SJCRH30 (cell line): ENCODE measurements at regions not wholly inside any gene's neighbourhood (a gene's known extent, or its start where the extent isn't known, plus 50 kb on each side); places are given as distances from the start of the nearest gene placed in this dataset.

Experiments
- DNase-seq, 2 experiments: peaks; one replicate each; pipeline ENCODE4 v3.0.0-alpha.2; 2015 to 2020
- H3K27ac ChIP-seq: fragments of 250-450 bp; sonication (Bioruptor Pico); 2 replicates; pipeline ENCODE4 v1.5.1; 2020; ENCODE audit warnings: mild to moderate bottlenecking, moderate library complexity
- H3K27me3 ChIP-seq: fragments of 250-450 bp; sonication (Bioruptor Pico); 2 replicates; pipeline ENCODE4 v1.5.1; 2020; ENCODE audit warnings: mild to moderate bottlenecking, moderate library complexity
- H3K36me3 ChIP-seq: fragments of 250-450 bp; sonication (Bioruptor Pico); 2 replicates; pipeline ENCODE4 v1.5.1; 2020; ENCODE audit warnings: mild to moderate bottlenecking, moderate library complexity
- H3K4me1 ChIP-seq: fragments of 250-450 bp; sonication (Bioruptor Pico); 2 replicates; pipeline ENCODE4 v1.5.1; 2020; ENCODE audit warnings: mild to moderate bottlenecking, moderate library complexity
- H3K4me3 ChIP-seq: fragments of 250-450 bp; sonication (Bioruptor Pico); 2 replicates; pipeline ENCODE4 v1.5.1; 2020; ENCODE audit warnings: mild to moderate bottlenecking, moderate library complexity
- H3K9me3 ChIP-seq: fragments of 250-450 bp; sonication (Bioruptor Pico); replicated peaks from 2 replicates; pipeline ENCODE4 v1.5.1; 2020; ENCODE audit warnings: mild to moderate bottlenecking, moderate library complexity

GRCh38 chr6:98747273-98747672 lies 87.1 kb upstream of the POU3F2 start:
- no peak overlapping the region for H3K27ac ChIP-seq
- no peak for DNase-seq
- no peaks in the 10 kb centered on the region for H3K27me3 ChIP-seq
- H3K36me3 ChIP-seq: no peaks in the 10 kb centered on the region
- H3K4me3 ChIP-seq: no peak overlapping the region
- H3K9me3 ChIP-seq: no peaks in the 10 kb centered on the region; the same call in 1 of the 2 replicates
- peaks cover 8% of the 10 kb centered on the region for H3K4me1 ChIP-seq

- H3K4me3 ChIP-seq: no peak overlapping the region
- DNase-seq: no peak
- no peaks in the 10 kb centered on the region; the same call in 1 of the 2 replicates for H3K9me3 ChIP-seq
- no peaks in the 10 kb centered on the region for H3K36me3 ChIP-seq
- no peaks in the 10 kb centered on the region for H3K27me3 ChIP-seq
- H3K27ac ChIP-seq: no peak overlapping the region
- H3K4me1 ChIP-seq: peaks cover 8% of the 10 kb centered on the region
Measured at GRCh38 chr6:98747960-98748359, 86.4 kb upstream of the POU3F2 start.

GRCh38 chr6:98759459-98759858 lies 74.9 kb upstream of the POU3F2 start:
- H3K27ac ChIP-seq: no peak overlapping the region
- no peaks in the 10 kb centered on the region for H3K36me3 ChIP-seq
- H3K27me3 ChIP-seq: no peaks in the 10 kb centered on the region
- no peaks in the 10 kb centered on the region for H3K9me3 ChIP-seq
- H3K4me3 ChIP-seq: no peak overlapping the region
- DNase-seq: no peak
- no peaks in the 10 kb centered on the region for H3K4me1 ChIP-seq

- no peak for DNase-seq
Measured at GRCh38 chr6:98764373-98764911, 69.9 kb upstream of the POU3F2 start.

GRCh38 chr6:98769546-98769945 lies 64.8 kb upstream of the POU3F2 start:
- peak; percentile 11 to 17 for DNase-seq
- Histone ChIP-seq H3K4me1 (no peaks in the 10 kb centered on the region), H3K36me3 (no peaks in the 10 kb centered on the region), H3K9me3 (no peaks in the 10 kb centered on the region), H3K27me3 (no peaks in the 10 kb centered on the region), H3K4me3 (no peak overlapping the region), H3K27ac (no peak overlapping the region)

More at GRCh38 chr6:98764373-98764911, 69.9 kb upstream of the POU3F2 start:
- H3K9me3 ChIP-seq: no peaks in the 10 kb centered on the region
- H3K4me1 ChIP-seq: no peaks in the 10 kb centered on the region
- H3K36me3 ChIP-seq: no peaks in the 10 kb centered on the region
- no peaks in the 10 kb centered on the region for H3K27me3 ChIP-seq
- no peak overlapping the region for H3K4me3 ChIP-seq
- no peak overlapping the region for H3K27ac ChIP-seq

GRCh38 chr6:98775205-98775604 lies 59.2 kb upstream of the POU3F2 start:
- H3K27ac ChIP-seq: no peak overlapping the region
- H3K36me3 ChIP-seq: no peaks in the 10 kb centered on the region
- H3K4me1 ChIP-seq: no peaks in the 10 kb centered on the region
- no peaks in the 10 kb centered on the region for H3K9me3 ChIP-seq
- H3K27me3 ChIP-seq: no peaks in the 10 kb centered on the region
- no peak overlapping the region for H3K4me3 ChIP-seq
- no peak for DNase-seq

GRCh38 chr6:98777762-98778161 lies 56.6 kb upstream of the POU3F2 start:
- Histone ChIP-seq H3K4me1 (no peaks in the 10 kb centered on the region), H3K27me3 (no peaks in the 10 kb centered on the region), H3K36me3 (no peaks in the 10 kb centered on the region), H3K9me3 (no peaks in the 10 kb centered on the region), H3K27ac (no peak overlapping the region), H3K4me3 (no peak overlapping the region)
- DNase-seq: no peak

GRCh38 chr6:98779618-98780017 lies 54.8 kb upstream of the POU3F2 start:
- Histone ChIP-seq H3K27ac (no peak overlapping the region), H3K36me3 (no peaks in the 10 kb centered on the region), H3K4me3 (no peak overlapping the region), H3K9me3 (no peaks in the 10 kb centered on the region), H3K4me1 (no peaks in the 10 kb centered on the region), H3K27me3 (no peaks in the 10 kb centered on the region)
- no peak for DNase-seq

GRCh38 chr6:98782772-98783171 lies 51.6 kb upstream of the POU3F2 start:
- peaks cover 4% of the 10 kb centered on the region; the same call in 1 of the 2 replicates for H3K4me1 ChIP-seq
- H3K9me3 ChIP-seq: no peaks in the 10 kb centered on the region
- DNase-seq: no peak
- no peaks in the 10 kb centered on the region for H3K36me3 ChIP-seq
- H3K27ac ChIP-seq: no peak overlapping the region
- no peaks in the 10 kb centered on the region for H3K27me3 ChIP-seq
- H3K4me3 ChIP-seq: no peak overlapping the region

GRCh38 chr6:98783578-98783977 lies 50.8 kb upstream of the POU3F2 start:
- Histone ChIP-seq H3K4me3 (no peak overlapping the region), H3K27ac (no peak overlapping the region)

More at GRCh38 chr6:98783578-98783977, 50.8 kb upstream of the POU3F2 start:
- Histone ChIP-seq H3K9me3 (no peaks in the 10 kb centered on the region), H3K4me1 (peaks cover 4% of the 10 kb centered on the region; the same call in 1 of the 2 replicates), H3K36me3 (no peaks in the 10 kb centered on the region), H3K27me3 (no peaks in the 10 kb centered on the region)
- DNase-seq: no peak
